ENCODE measurements at regions not wholly inside any gene's neighbourhood (a gene's known extent, or its start where the extent isn't known, plus 50 kb on each side); places are given as distances from the start of the nearest gene placed in this dataset.

DNA sequence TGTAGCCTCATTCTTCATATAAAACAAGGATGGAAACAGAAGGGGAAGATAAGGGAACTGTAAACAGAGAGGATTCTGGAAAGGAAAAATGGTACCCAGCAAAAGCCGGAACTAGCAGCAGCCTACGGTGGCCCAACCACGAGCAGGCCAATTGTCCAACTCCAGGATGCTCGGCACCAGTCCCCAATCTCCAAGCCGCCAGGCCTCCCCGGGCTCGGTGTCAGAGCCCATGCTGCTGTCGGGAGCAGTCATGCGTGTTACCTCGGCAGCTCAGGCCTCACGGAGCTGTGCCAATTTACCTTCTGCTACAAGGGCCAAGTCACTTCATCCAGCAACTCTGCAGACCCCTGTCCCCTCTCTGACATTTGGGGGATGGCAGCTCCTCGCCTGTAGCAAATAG, 130.8 kb downstream of the ZBTB18 start:
- no peak for DNase-seq
- TF ChIP-seq CTCF (IDR thresholded peaks at IDR 0.05): no peak
- no peaks in the 10 kb centered on the region for H3K9me3 ChIP-seq
- no peak for ATAC-seq
- intact Hi-C loops (cut with DNase I, micrococcal nuclease): no loop called here
- no peaks in the 10 kb centered on the region for H3K4me1 ChIP-seq (ENCODE audit: low read depth)
- H3K4me3 ChIP-seq: no peak overlapping the region
- H3K36me3 ChIP-seq (ENCODE audit: low read depth): no peaks in the 10 kb centered on the region

DNA sequence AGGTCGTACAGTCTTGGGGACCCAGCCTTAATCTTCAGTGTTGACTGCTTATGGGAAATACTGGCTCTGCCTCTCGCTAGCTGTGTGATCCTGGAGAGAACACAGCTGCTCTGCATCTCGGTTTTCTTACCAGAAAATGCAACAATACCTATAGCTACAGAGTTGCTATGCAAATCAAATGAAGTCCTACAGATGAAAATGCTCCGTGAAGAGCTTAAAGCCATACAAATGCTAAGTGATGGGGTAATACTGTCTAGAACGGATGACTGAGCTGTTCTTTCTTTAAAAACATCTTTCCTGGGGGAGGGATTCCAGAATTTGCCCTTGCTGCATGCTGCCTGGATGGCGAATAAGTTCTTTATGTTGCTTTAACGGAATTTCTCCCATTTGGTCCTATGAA, 132.0 kb downstream of the ZBTB18 start:
- no peaks in the 10 kb centered on the region for H3K9me3 ChIP-seq
- no peak for TF ChIP-seq CTCF (IDR thresholded peaks at IDR 0.05)
- H3K36me3 ChIP-seq (ENCODE audit: low read depth): no peaks in the 10 kb centered on the region
- ATAC-seq: no peak
- intact Hi-C loops (cut with DNase I, micrococcal nuclease): no loop called here
- H3K4me3 ChIP-seq: no peak overlapping the region
- no peaks in the 10 kb centered on the region for H3K4me1 ChIP-seq (ENCODE audit: low read depth)
- DNase-seq: no peak

GRCh38 chr1:244186372-244186771, 135.3 kb downstream of the ZBTB18 start:
- DNase-seq (no peak), ATAC-seq (no peak)
- no peaks in the 10 kb centered on the region for H3K9me3 ChIP-seq
- no peaks in the 10 kb centered on the region for H3K36me3 ChIP-seq (ENCODE audit: low read depth)
- H3K4me3 ChIP-seq: no peak overlapping the region
- H3K4me1 ChIP-seq (ENCODE audit: low read depth): no peaks in the 10 kb centered on the region
- intact Hi-C loops (cut with DNase I, micrococcal nuclease): no loop called here
- no peak for TF ChIP-seq CTCF (IDR thresholded peaks at IDR 0.05)

GRCh38 chr1:244187310-244187709, 136.2 kb downstream of the ZBTB18 start:
- Histone ChIP-seq H3K36me3 (ENCODE audit: low read depth) (no peaks in the 10 kb centered on the region), H3K4me1 (ENCODE audit: low read depth) (no peaks in the 10 kb centered on the region), H3K4me3 (no peak overlapping the region), H3K9me3 (no peaks in the 10 kb centered on the region)
- no peak for ATAC-seq
- DNase-seq: no peak
- intact Hi-C loops (cut with DNase I, micrococcal nuclease): no loop called here
- TF ChIP-seq CTCF (IDR thresholded peaks at IDR 0.05): no peak

- no peaks in the 10 kb centered on the region for H3K4me1 ChIP-seq (ENCODE audit: low read depth)
- H3K4me3 ChIP-seq: no peak overlapping the region
- DNase-seq (no peak), ATAC-seq (no peak)
- TF ChIP-seq CTCF (IDR thresholded peaks at IDR 0.05): no peak
- H3K9me3 ChIP-seq: no peaks in the 10 kb centered on the region
- intact Hi-C loops (cut with DNase I, micrococcal nuclease): no loop called here
- no peaks in the 10 kb centered on the region for H3K36me3 ChIP-seq (ENCODE audit: low read depth)
Observed at GRCh38 chr1:244191581-244191980, 140.5 kb downstream of the ZBTB18 start.

- ATAC-seq: no peak
- Histone ChIP-seq H3K4me3 (no peak overlapping the region), H3K36me3 (ENCODE audit: low read depth) (no peaks in the 10 kb centered on the region), H3K9me3 (no peaks in the 10 kb centered on the region), H3K4me1 (ENCODE audit: low read depth) (no peaks in the 10 kb centered on the region)
- TF ChIP-seq CTCF (IDR thresholded peaks at IDR 0.05): no peak
- DNase-seq: no peak
- intact Hi-C loops (cut with DNase I, micrococcal nuclease): no loop called here
Observed at GRCh38 chr1:244192325-244192724, 141.2 kb downstream of the ZBTB18 start.
